ENCODE measurements at regions not wholly inside any gene's neighbourhood (a gene's known extent, or its start where the extent isn't known, plus 50 kb on each side); places are given as distances from the start of the nearest gene placed in this dataset.
"Not testable (repeated sequence)": the region's sequence is repeated elsewhere in the genome, so short reads cannot be mapped to it uniquely, and the experiment has no call there.

GRCh38 chr16:48054881-48055601 is 100.8 kb downstream of the ABCC12 start:
- peak; percentile 61 for DNase-seq

GRCh38 chr16:48053418-48053745 is 102.4 kb downstream of the ABCC12 start:
- peak; percentile 20 for DNase-seq

- no peak for DNase-seq
Observed at GRCh38 chr16:48052731-48053417, 102.9 kb downstream of the ABCC12 start.

- DNase-seq = no peak
Observed at GRCh38 chr16:48050871-48051270, 104.9 kb downstream of the ABCC12 start.

- no peak for DNase-seq
Observed at GRCh38 chr16:48049847-48050246, 105.9 kb downstream of the ABCC12 start.

GRCh38 chr16:48047720-48048119 is 108.1 kb downstream of the ABCC12 start:
- no peak for DNase-seq

- DNase-seq = no peak
Observed at GRCh38 chr16:48047241-48047640, 108.6 kb downstream of the ABCC12 start.

GRCh38 chr16:48044117-48044516 is 111.7 kb downstream of the ABCC12 start:
- no peak for DNase-seq

- no peak for DNase-seq
Observed at GRCh38 chr16:48041981-48042421, 113.8 kb downstream of the ABCC12 start.

- no peak for DNase-seq
Observed at GRCh38 chr16:48035142-48035541, 120.7 kb downstream of the ABCC12 start.

GRCh38 chr16:48030926-48031325 is 124.9 kb downstream of the ABCC12 start:
- DNase-seq = no peak

GRCh38 chr16:48029768-48030167 is 126.0 kb downstream of the ABCC12 start:
- DNase-seq = no peak

- DNase-seq = no peak
Observed at GRCh38 chr16:48025359-48025758, 130.4 kb downstream of the ABCC12 start.

- DNase-seq = no peak
Observed at GRCh38 chr16:48024042-48024441, 131.8 kb downstream of the ABCC12 start.

GRCh38 chr16:48022496-48022895 is 133.3 kb downstream of the ABCC12 start:
- no peak for DNase-seq

GRCh38 chr16:48020617-48021016 is 135.2 kb downstream of the ABCC12 start:
- DNase-seq = not testable (repeated sequence)

GRCh38 chr16:48014349-48015135 is 141.3 kb downstream of the ABCC12 start:
- DNase-seq = peak; percentile 8

- no peak for DNase-seq
Observed at GRCh38 chr16:48013491-48013901, 142.3 kb downstream of the ABCC12 start.

GRCh38 chr16:48011878-48012658 is 143.7 kb downstream of the ABCC12 start:
- DNase-seq = no peak

- no peak for DNase-seq
Observed at GRCh38 chr16:48011466-48011865, 144.3 kb downstream of the ABCC12 start.

- DNase-seq = no peak
Observed at GRCh38 chr16:48008011-48008525, 147.7 kb downstream of the ABCC12 start.

GRCh38 chr16:48004141-48004695 is 151.6 kb downstream of the ABCC12 start:
- DNase-seq = no peak
